ENCODE measurements at regions not wholly inside any gene's neighbourhood (a gene's known extent, or its start where the extent isn't known, plus 50 kb on each side); places are given as distances from the start of the nearest gene placed in this dataset.

GRCh38 chr5:142491679-142492078 lies 166.9 kb upstream of the SPRY4 start:
- no peak for ATAC-seq
- Mint-ChIP-seq H3K9me3 (peaks cover 0 to under 1% of the 10 kb centered on the region in 2 donors), H3K27ac (no peak overlapping the region), H3K36me3 (peaks cover 0 to under 1% of the 10 kb centered on the region in 2 donors)
- DNase-seq (ENCODE audit: low spot score in 2 of 2): no peak

- DNase-seq (ENCODE audit: low spot score in 2 of 2): no peak
- no peak overlapping the region for H3K27ac Mint-ChIP-seq
- no peak for ATAC-seq
- peaks cover 0 to 5% of the 10 kb centered on the region in 2 donors for H3K9me3 Mint-ChIP-seq
- H3K36me3 Mint-ChIP-seq: peaks cover 0 to 5% of the 10 kb centered on the region in 2 donors
Observed at GRCh38 chr5:142491270-142491669, 166.4 kb upstream of the SPRY4 start.

- DNase-seq (ENCODE audit: low spot score in 2 of 2): no peak
- no peak overlapping the region for H3K27ac Mint-ChIP-seq
- ATAC-seq: no peak
Observed at GRCh38 chr5:142486581-142486980, 161.8 kb upstream of the SPRY4 start.

GRCh38 chr5:142486020-142486419 lies 161.2 kb upstream of the SPRY4 start:
- Mint-ChIP-seq H3K36me3 (peaks cover 11 to 17% of the 10 kb centered on the region in 2 donors), H3K9me3 (peaks cover 8 to 14% of the 10 kb centered on the region in 2 donors), H3K27ac (no peak overlapping the region)
- DNase-seq (ENCODE audit: low spot score in 2 of 2) (no peak), ATAC-seq (no peak)

More at GRCh38 chr5:142486581-142486980, 161.8 kb upstream of the SPRY4 start:
- peaks cover 11 to 17% of the 10 kb centered on the region in 2 donors for H3K36me3 Mint-ChIP-seq
- peaks cover 8 to 14% of the 10 kb centered on the region in 2 donors for H3K9me3 Mint-ChIP-seq

GRCh38 chr5:142484821-142485387 lies 160.1 kb upstream of the SPRY4 start:
- H3K36me3 Mint-ChIP-seq: peaks cover 12 to 17% of the 10 kb centered on the region in 2 donors
- H3K27ac Mint-ChIP-seq: no peak overlapping the region
- DNase-seq (ENCODE audit: low spot score in 2 of 2) (no peak), ATAC-seq (no peak)
- peaks cover 8 to 15% of the 10 kb centered on the region in 2 donors for H3K9me3 Mint-ChIP-seq

- no peak overlapping the region for H3K27ac Mint-ChIP-seq
- peaks cover 29 to 30% of the 10 kb centered on the region in 2 donors for H3K36me3 Mint-ChIP-seq
- DNase-seq (ENCODE audit: low spot score in 2 of 2) (no peak), ATAC-seq (no peak)
- H3K9me3 Mint-ChIP-seq: peaks cover 16 to 28% of the 10 kb centered on the region in 2 donors
Observed at GRCh38 chr5:142482207-142482606, 157.4 kb upstream of the SPRY4 start.

GRCh38 chr5:142481410-142481809 lies 156.6 kb upstream of the SPRY4 start:
- Mint-ChIP-seq H3K27ac (no peak overlapping the region), H3K9me3 (peaks cover 16 to 25% of the 10 kb centered on the region in 2 donors), H3K36me3 (peaks cover 26 to 29% of the 10 kb centered on the region in 2 donors)
- DNase-seq (ENCODE audit: low spot score in 2 of 2): no peak
- peak in 1 of 2 donors; percentile 38 for ATAC-seq

- Mint-ChIP-seq H3K9me3 (peaks cover 8 to 13% of the 10 kb centered on the region in 2 donors), H3K27ac (no peak overlapping the region), H3K36me3 (peaks cover 13 to 18% of the 10 kb centered on the region in 2 donors)
- ATAC-seq (no peak), DNase-seq (ENCODE audit: low spot score in 2 of 2) (no peak)
Observed at GRCh38 chr5:142479854-142480519, 155.2 kb upstream of the SPRY4 start.

- peaks cover 8 to 13% of the 10 kb centered on the region in 2 donors for H3K9me3 Mint-ChIP-seq
- H3K36me3 Mint-ChIP-seq: peaks cover 13 to 18% of the 10 kb centered on the region in 2 donors
- DNase-seq (ENCODE audit: low spot score in 2 of 2): no peak
- H3K27ac Mint-ChIP-seq: peak overlapping the region in 1 of 2 donors; percentile 41
- no peak for ATAC-seq
Observed at GRCh38 chr5:142479150-142479549, 154.3 kb upstream of the SPRY4 start.

GRCh38 chr5:142478113-142478512 lies 153.3 kb upstream of the SPRY4 start:
- ATAC-seq (no peak), DNase-seq (ENCODE audit: low spot score in 2 of 2) (no peak)
- H3K9me3 Mint-ChIP-seq: peaks cover 8 to 13% of the 10 kb centered on the region in 2 donors
- peaks cover 13 to 18% of the 10 kb centered on the region in 2 donors for H3K36me3 Mint-ChIP-seq
- H3K27ac Mint-ChIP-seq: no peak overlapping the region

GRCh38 chr5:142475102-142475513 lies 150.3 kb upstream of the SPRY4 start:
- peaks cover 8 to 13% of the 10 kb centered on the region in 2 donors for H3K9me3 Mint-ChIP-seq
- ATAC-seq (no peak), DNase-seq (ENCODE audit: low spot score in 2 of 2) (no peak)
- no peak overlapping the region for H3K27ac Mint-ChIP-seq
- H3K36me3 Mint-ChIP-seq: peaks cover 13 to 18% of the 10 kb centered on the region in 2 donors

- Mint-ChIP-seq H3K36me3 (peaks cover 9 to 13% of the 10 kb centered on the region in 2 donors), H3K27ac (no peak overlapping the region), H3K9me3 (peaks cover 8 to 9% of the 10 kb centered on the region in 2 donors)
- no peak for DNase-seq (ENCODE audit: low spot score in 2 of 2)
- no peak for ATAC-seq
Observed at GRCh38 chr5:142474431-142475094, 149.7 kb upstream of the SPRY4 start.

- Mint-ChIP-seq H3K27ac (peak overlapping the region; percentile 2 to 90), H3K9me3 (no peaks in the 10 kb centered on the region), H3K36me3 (peaks cover 0 to 2% of the 10 kb centered on the region in 2 donors)
- no peak for DNase-seq (ENCODE audit: low spot score in 2 of 2)
- ATAC-seq: no peak
Observed at GRCh38 chr5:142473038-142473437, 148.2 kb upstream of the SPRY4 start.

GRCh38 chr5:142472306-142472951 lies 147.6 kb upstream of the SPRY4 start:
- H3K27ac Mint-ChIP-seq: peak overlapping the region; percentile 2 to 85
- H3K9me3 Mint-ChIP-seq: no peaks in the 10 kb centered on the region
- DNase-seq (ENCODE audit: low spot score in 2 of 2) (peak in 1 of 2 donors; percentile 6), ATAC-seq (peak; percentile 99)
- no peaks in the 10 kb centered on the region for H3K36me3 Mint-ChIP-seq

GRCh38 chr5:142466195-142466971 lies 141.6 kb upstream of the SPRY4 start:
- no peak for ATAC-seq
- no peaks in the 10 kb centered on the region for H3K9me3 Mint-ChIP-seq
- DNase-seq (ENCODE audit: low spot score in 2 of 2): no peak
- no peaks in the 10 kb centered on the region for H3K36me3 Mint-ChIP-seq
- H3K27ac Mint-ChIP-seq: no peak overlapping the region

- H3K27ac Mint-ChIP-seq: no peak overlapping the region
- DNase-seq (ENCODE audit: low spot score in 2 of 2) (no peak), ATAC-seq (no peak)
- no peaks in the 10 kb centered on the region for H3K36me3 Mint-ChIP-seq
- no peaks in the 10 kb centered on the region for H3K9me3 Mint-ChIP-seq
Observed at GRCh38 chr5:142465476-142465875, 140.7 kb upstream of the SPRY4 start.
